Non-pigmented ciliary epithelial cell (primary cell): ENCODE measurements at regions not wholly inside any gene's neighbourhood (a gene's known extent, or its start where the extent isn't known, plus 50 kb on each side); places are given as distances from the start of the nearest gene placed in this dataset.
"Not testable (repeated sequence)": the region's sequence is repeated elsewhere in the genome, so short reads cannot be mapped to it uniquely, and the experiment has no call there.

Source experiments
- DNase-seq: peaks from one replicate; pipeline ENCODE4 v3.0.0-alpha.2; 2010; ENCODE audit warnings: low read depth

- no peak for DNase-seq
Measured at GRCh38 chr7:142698429-142698828, 50.8 kb upstream of the PRSS1 start.

- no peak for DNase-seq
Measured at GRCh38 chr7:142697270-142697669, 52.0 kb upstream of the PRSS1 start.

GRCh38 chr7:142696456-142697179 lies 52.7 kb upstream of the PRSS1 start:
- DNase-seq = no peak

DNA sequence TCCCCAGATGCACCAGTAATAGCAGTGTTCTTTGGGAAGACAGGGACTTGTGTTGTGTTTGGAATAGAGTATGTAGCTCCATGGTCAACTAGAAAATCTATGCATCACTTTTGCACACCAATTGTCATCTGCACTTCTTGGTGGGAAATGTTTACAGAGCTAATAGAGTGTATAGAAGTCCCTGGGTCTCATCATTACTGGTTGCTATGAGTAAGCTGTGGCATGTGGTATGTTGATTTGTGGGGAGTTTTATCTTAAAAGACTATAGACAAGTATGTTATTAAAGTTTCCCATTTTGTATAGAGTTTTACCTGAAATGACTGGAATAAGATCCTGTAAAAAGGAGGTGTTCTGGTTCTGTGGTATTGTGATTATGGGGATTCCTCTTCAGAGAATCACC lies 55.4 kb upstream of the PRSS1 start:
- DNase-seq = no peak

GRCh38 chr7:142690554-142691182 lies 58.6 kb upstream of the PRSS1 start:
- no peak for DNase-seq

- DNase-seq = no peak
Measured at GRCh38 chr7:142689439-142690120, 59.7 kb upstream of the PRSS1 start.

DNA sequence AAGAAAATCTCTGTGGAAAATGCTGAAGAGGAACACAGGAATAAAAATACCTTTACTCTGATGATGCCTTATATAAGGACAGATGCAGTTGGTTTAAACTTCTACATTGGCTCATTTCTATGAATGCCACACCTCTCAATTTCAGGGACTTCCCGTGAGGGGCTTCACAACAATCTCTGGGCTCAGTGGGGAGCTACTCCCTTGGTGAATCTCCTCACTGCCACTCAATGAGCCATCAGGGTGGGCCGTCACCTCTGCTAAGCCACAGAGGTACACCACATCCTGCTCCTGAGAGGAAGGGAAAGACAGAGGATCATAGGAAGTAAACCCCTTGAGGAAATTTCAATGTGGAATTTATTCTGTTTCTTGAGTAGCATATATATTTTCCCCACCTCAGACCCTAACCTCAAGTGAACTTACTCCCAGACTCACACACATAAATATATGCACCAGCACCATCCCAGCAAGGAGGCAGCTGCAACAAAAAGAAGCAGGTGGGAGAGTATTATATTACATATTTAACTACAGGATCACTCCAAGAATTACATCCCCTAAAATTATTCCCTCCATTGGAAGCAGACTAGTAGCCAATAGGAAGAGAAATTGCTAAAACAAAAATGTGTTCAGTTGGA lies 63.3 kb upstream of the PRSS1 start:
- DNase-seq = no peak

GRCh38 chr7:142681314-142682092 lies 67.8 kb upstream of the PRSS1 start:
- DNase-seq = no peak

- DNase-seq = no peak
Measured at GRCh38 chr7:142671506-142671905, 77.8 kb upstream of the PRSS1 start.

DNA sequence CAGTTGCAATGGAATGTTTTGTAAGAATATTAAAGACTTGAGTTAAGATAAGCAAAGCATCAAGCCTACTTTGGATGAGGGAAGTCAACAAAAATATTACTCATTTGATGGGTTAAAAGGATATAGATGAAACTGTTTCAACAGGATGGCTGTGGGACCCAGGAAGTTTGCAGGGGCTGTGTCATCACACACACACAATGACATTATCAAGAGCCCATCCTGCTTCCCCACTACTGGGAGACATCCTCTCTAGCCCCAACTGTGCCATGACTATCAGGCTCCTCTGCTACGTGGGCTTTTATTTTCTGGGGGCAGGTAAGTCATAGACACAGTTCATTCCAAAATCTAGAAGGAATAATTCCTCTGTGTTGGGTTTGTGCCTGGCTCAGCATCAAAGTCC lies 78.8 kb upstream of the PRSS1 start:
- DNase-seq = no peak

DNA sequence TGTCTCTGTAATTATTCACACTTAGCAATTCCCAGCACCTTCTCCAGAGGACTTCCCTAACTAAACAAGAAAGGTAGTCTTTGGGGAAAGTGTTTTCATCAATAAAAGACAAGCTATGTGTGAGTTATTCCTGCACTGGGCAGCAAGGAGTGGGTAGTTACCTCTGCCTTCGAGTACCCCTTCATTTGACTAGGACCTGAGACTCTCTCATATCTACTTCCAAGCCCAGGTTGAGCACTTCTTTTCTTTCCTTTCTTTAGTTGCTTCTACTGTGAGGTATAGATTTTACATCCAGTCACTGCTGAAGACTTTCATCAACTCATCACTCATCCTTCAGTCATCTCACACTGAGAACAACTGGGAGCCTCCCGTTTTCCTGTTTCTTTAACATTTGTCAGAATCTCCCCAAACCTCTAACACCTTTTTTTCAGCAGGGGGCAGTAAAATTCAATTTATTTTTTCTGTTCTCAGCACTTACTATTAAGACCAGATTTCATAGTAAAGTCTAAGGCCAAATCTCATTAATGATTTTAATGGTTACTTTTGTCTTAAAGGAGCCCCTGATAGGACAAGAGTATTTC lies 80.1 kb upstream of the PRSS1 start:
- no peak for DNase-seq

GRCh38 chr7:142668495-142668894 lies 80.8 kb upstream of the PRSS1 start:
- no peak for DNase-seq

GRCh38 chr7:142657376-142657775 lies 91.9 kb upstream of the PRSS1 start:
- no peak for DNase-seq

DNA sequence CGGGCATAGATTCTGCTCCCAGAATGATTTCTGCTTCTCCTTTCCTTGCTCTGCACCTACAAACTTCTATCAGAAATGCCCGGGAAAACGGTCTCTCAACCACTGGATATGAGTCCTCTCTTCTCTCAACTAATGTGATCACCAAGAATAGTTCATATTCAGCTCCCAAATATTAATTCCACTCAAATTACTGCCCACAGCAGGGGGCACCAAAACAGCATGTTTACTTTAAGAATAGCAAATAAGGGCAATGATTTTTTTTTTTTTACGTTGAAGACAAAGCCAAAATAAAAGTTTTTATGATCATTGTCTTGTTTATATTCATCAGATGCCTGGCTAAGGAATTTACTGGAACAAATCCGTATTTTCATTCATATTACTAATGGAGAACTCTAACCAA lies 94.9 kb upstream of the PRSS1 start:
- DNase-seq = no peak

DNA sequence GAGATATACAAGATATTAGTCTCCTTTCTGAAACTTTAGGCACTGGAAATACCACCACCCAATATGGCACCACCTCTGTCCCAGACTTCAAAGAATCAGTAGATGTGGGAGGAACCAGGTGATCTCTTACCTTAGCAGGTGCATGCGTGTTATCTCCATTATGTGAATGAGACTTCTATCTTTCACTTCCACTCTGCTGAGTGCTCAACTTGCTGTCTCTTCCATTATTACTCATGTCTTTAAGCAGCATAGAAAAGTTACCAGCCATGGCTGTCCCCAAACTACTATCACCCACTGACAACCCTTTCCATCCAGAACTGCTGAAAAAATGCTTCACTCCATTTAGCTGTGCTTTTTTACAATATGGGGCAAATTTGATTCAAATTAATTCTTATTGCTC lies 101.5 kb upstream of the PRSS1 start:
- DNase-seq = no peak

DNA sequence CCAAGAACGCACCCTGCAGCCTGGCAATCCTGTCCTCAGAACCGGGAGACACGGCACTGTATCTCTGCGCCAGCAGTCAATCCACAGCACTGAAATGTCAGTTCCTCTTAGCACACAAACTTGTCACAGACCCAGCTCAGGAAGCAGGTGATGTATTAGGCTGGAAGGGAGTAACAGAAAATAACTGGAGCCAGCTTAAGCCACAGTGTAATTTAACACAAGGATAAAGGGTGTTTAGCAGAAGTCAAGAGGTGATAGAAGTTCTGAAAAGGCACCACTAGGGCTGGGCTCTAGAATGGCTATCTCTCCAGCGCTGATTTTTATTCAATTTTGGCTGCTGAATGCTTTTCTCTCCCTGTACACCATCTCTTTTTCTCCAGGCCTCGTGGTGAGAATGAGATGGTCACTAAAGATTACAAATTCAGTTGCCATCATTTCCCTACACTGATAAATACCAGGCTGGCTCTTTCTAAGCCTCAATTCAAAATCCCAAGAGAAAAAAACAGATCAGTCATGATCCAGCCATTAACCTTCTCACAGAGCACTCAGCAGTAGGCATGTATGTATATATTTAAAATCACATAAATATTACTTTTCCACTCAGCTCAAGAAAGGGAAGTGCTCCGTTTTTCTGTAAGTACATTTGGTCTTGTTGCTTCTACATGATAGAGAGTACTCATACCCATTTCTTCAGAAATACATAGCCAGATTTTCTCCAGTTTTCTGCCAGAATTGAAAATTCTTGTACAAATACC lies 102.7 kb upstream of the PRSS1 start:
- no peak for DNase-seq

DNA sequence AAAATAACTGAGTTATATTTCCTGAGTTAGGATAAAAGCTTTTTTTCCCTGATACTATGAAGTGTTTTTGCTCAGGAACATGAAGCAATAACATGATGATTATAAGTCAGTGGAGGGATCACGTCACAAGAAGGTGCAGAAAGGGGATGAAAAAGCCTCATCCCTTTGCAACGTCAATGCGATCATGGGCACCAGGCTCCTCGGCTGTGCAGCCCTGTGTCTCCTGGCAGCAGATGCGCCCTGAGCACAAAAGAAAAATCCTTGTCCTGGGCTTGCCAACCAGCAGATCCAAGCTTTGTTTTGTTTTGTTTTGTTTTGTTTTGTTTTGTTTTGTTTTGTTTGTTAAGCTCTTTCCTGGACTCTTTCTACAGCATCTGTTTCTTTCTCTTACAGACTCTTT lies 103.5 kb upstream of the PRSS1 start:
- no peak for DNase-seq

DNA sequence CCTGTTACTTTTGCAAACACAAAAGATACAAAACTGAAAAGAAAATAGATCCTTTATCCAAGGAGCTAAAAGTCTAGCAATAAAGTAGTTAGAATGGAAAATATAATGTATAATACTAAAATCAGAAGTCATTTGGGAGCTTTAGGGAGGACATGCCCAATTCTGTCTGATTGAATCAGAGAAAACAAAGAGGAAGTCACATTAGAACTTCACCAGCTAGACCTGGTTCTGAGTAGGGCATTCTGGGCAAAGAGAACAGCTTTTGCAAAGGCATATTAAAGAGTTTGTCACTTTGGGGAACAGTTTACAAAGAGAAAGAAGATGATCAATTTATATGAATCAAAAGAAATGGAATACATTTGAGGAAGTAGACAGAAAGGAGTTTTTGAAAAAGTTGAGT lies 107.0 kb upstream of the PRSS1 start:
- DNase-seq = no peak

- not testable (repeated sequence) for DNase-seq
Measured at GRCh38 chr7:142641252-142641651, 108.0 kb upstream of the PRSS1 start.

DNA sequence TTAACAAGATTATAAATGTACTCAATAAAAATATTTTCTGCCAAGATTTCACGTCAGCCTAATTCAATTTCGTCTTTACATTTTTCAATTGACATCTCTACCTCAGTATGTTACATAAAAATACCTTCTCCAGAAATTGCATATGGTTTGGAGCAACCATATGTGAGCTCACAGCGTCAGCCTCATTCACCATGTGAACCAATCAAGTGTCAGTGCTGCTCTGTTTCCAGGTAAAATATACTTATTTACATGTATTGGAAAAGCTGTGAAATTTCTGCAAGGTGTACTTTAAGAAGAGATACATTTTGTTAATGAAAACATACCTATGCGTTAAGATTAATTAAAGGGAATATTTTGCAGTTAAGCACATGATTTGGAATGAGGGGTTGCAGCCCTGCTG lies 110.7 kb upstream of the PRSS1 start:
- DNase-seq = no peak

GRCh38 chr7:142637240-142637639 lies 112.0 kb upstream of the PRSS1 start:
- no peak for DNase-seq
